ENCODE measurements at regions not wholly inside any gene's neighbourhood (a gene's known extent, or its start where the extent isn't known, plus 50 kb on each side); places are given as distances from the start of the nearest gene placed in this dataset.

DNA sequence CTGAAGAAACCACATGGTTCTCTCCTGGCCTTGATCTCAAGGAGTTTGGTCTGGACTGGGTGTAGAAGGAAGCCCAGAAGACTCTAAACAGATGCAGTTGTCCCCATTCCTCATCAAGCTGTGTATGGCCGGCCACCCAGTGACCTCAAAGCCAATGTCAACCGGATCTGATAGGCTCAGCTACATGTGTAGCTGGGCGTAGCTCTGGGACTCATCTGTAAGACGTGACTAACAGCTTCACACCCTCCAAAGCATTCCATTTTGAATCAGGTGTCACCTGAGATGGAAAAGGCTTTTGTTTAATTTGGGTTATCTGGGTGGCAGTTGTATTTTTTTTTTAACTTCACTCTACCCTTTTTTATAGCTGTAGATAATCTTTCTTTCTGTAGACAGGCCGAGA, 130.4 kb downstream of the ABCC12 start (continued):
- TF ChIP-seq, protein P1, sequence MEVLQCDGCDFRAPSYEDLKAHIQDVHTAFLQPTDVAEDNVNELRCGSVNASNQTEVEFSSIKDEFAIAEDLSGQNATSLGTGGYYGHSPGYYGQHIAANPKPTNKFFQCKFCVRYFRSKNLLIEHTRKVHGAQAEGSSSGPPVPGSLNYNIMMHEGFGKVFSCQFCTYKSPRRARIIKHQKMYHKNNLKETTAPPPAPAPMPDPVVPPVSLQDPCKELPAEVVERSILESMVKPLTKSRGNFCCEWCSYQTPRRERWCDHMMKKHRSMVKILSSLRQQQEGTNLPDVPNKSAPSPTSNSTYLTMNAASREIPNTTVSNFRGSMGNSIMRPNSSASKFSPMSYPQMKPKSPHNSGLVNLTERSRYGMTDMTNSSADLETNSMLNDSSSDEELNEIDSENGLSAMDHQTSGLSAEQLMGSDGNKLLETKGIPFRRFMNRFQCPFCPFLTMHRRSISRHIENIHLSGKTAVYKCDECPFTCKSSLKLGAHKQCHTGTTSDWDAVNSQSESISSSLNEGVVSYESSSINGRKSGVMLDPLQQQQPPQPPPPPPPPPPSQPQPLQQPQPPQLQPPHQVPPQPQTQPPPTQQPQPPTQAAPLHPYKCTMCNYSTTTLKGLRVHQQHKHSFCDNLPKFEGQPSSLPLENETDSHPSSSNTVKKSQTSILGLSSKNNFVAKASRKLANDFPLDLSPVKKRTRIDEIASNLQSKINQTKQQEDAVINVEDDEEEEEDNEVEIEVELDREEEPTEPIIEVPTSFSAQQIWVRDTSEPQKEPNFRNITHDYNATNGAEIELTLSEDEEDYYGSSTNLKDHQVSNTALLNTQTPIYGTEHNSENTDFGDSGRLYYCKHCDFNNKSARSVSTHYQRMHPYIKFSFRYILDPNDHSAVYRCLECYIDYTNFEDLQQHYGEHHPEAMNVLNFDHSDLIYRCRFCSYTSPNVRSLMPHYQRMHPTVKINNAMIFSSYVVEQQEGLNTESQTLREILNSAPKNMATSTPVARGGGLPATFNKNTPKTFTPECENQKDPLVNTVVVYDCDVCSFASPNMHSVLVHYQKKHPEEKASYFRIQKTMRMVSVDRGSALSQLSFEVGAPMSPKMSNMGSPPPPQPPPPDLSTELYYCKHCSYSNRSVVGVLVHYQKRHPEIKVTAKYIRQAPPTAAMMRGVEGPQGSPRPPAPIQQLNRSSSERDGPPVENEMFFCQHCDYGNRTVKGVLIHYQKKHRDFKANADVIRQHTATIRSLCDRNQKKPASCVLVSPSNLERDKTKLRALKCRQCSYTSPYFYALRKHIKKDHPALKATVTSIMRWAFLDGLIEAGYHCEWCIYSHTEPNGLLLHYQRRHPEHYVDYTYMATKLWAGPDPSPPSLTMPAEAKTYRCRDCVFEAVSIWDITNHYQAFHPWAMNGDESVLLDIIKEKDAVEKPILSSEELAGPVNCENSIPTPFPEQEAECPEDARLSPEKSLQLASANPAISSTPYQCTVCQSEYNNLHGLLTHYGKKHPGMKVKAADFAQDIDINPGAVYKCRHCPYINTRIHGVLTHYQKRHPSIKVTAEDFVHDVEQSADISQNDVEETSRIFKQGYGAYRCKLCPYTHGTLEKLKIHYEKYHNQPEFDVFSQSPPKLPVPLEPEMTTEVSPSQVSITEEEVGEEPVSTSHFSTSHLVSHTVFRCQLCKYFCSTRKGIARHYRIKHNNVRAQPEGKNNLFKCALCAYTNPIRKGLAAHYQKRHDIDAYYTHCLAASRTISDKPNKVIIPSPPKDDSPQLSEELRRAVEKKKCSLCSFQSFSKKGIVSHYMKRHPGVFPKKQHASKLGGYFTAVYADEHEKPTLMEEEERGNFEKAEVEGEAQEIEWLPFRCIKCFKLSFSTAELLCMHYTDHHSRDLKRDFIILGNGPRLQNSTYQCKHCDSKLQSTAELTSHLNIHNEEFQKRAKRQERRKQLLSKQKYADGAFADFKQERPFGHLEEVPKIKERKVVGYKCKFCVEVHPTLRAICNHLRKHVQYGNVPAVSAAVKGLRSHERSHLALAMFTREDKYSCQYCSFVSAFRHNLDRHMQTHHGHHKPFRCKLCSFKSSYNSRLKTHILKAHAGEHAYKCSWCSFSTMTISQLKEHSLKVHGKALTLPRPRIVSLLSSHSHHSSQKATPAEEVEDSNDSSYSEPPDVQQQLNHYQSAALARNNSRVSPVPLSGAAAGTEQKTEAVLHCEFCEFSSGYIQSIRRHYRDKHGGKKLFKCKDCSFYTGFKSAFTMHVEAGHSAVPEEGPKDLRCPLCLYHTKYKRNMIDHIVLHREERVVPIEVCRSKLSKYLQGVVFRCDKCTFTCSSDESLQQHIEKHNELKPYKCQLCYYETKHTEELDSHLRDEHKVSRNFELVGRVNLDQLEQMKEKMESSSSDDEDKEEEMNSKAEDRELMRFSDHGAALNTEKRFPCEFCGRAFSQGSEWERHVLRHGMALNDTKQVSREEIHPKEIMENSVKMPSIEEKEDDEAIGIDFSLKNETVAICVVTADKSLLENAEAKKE (CRISPR knock-in tag; IDR thresholded peaks at IDR 0.05) = no peak

DNA sequence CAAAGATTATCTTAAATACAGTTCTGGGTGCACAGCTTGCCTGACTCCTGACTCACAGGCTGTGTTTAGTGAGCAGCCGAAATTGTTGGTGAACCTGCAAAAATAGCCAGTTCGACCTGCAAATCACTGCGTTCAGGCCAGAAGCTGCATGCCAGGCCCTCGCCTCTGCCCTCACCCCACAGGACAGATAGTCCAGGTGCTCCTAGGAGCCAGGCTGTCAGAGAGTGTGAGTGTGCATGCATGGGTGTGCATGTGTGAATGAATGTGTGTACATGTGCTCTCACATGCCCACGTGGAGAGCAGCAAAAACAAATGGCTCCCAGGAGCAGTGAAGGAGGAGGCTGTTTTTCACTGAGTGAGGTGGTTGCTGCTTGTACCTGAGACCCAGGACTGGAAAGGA, 131.8 kb downstream of the ABCC12 start:
- no peak overlapping the region for H2AFZ ChIP-seq
- Mint-ChIP-seq H3K9me3 (no peaks in the 10 kb centered on the region), H3K27ac (no peak overlapping the region), H3K27me3 (ENCODE audit: insufficient read depth, low read depth, poor library complexity) (peaks cover 6% of the 10 kb centered on the region), H3K4me1 (peaks cover 15% of the 10 kb centered on the region), H3K4me3 (no peak overlapping the region), H3K36me3 (ENCODE audit: low read depth) (no peaks in the 10 kb centered on the region)
- H3K27me3 ChIP-seq (ENCODE audit: insufficient read depth) = no peaks in the 10 kb centered on the region
- no peak for ATAC-seq
- no peak overlapping the region for H3K27ac ChIP-seq (ENCODE audit: low read depth)
- H4K20me1 ChIP-seq (replicated peaks; ENCODE audit: insufficient read depth) = no peaks in the 10 kb centered on the region
- peaks cover 4% of the 10 kb centered on the region; the same call in 1 of the 2 replicates for H3K9me2 ChIP-seq (ENCODE audit: insufficient read depth)
- no peaks in the 10 kb centered on the region for H3F3A ChIP-seq (replicated peaks; ENCODE audit: low read depth)
- DNase-seq (ENCODE audit: low spot score) = no peak
- no peaks in the 10 kb centered on the region for H3K79me2 ChIP-seq (replicated peaks; ENCODE audit: insufficient read depth)
- no peaks in the 10 kb centered on the region for H3K36me3 ChIP-seq (ENCODE audit: insufficient read depth)
- H3K4me1 ChIP-seq (ENCODE audit: insufficient read depth) = peaks cover 4% of the 10 kb centered on the region
- H3K4me3 ChIP-seq = no peak overlapping the region
- H3K4me2 ChIP-seq = no peak overlapping the region
- TF ChIP-seq POLR2AphosphoS5 (IDR thresholded peaks at IDR 0.05; ENCODE audit: low read depth) (no peak), ZNF331 (CRISPR knock-in tag; IDR thresholded peaks at IDR 0.05; ENCODE audit: low read depth) (no peak), STAT1 (IDR thresholded peaks at IDR 0.05; ENCODE audit: unreplicated experiment) (no peak), CREB1 (CRISPR knock-in tag; IDR thresholded peaks at IDR 0.05; ENCODE audit: low read depth) (no peak), EZH2 (IDR thresholded peaks at IDR 0.05; ENCODE audit: low read depth, unreplicated experiment) (no peak), NANOG (IDR thresholded peaks at IDR 0.05; ENCODE audit: borderline replicate concordance) (no peak), EZH2phosphoT487 (IDR thresholded peaks at IDR 0.05; ENCODE audit: unreplicated experiment) (no peak), ZNF114 (CRISPR knock-in tag; IDR thresholded peaks at IDR 0.05) (no peak), JUNB (IDR thresholded peaks at IDR 0.05; ENCODE audit: unreplicated experiment) (no peak)
- TF ChIP-seq, protein P2, sequence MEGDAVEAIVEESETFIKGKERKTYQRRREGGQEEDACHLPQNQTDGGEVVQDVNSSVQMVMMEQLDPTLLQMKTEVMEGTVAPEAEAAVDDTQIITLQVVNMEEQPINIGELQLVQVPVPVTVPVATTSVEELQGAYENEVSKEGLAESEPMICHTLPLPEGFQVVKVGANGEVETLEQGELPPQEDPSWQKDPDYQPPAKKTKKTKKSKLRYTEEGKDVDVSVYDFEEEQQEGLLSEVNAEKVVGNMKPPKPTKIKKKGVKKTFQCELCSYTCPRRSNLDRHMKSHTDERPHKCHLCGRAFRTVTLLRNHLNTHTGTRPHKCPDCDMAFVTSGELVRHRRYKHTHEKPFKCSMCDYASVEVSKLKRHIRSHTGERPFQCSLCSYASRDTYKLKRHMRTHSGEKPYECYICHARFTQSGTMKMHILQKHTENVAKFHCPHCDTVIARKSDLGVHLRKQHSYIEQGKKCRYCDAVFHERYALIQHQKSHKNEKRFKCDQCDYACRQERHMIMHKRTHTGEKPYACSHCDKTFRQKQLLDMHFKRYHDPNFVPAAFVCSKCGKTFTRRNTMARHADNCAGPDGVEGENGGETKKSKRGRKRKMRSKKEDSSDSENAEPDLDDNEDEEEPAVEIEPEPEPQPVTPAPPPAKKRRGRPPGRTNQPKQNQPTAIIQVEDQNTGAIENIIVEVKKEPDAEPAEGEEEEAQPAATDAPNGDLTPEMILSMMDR (conservative IDR thresholded peaks at IDR 0.05; ENCODE audit: low read depth in 2 of 2) = no peak
- TF ChIP-seq, protein P3, sequence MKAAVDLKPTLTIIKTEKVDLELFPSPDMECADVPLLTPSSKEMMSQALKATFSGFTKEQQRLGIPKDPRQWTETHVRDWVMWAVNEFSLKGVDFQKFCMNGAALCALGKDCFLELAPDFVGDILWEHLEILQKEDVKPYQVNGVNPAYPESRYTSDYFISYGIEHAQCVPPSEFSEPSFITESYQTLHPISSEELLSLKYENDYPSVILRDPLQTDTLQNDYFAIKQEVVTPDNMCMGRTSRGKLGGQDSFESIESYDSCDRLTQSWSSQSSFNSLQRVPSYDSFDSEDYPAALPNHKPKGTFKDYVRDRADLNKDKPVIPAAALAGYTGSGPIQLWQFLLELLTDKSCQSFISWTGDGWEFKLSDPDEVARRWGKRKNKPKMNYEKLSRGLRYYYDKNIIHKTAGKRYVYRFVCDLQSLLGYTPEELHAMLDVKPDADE (IDR thresholded peaks at IDR 0.05) = no peak
